T-helper 17 cell (primary cell): ENCODE measurements at regions not wholly inside any gene's neighbourhood (a gene's known extent, or its start where the extent isn't known, plus 50 kb on each side); places are given as distances from the start of the nearest gene placed in this dataset.
"Not testable (repeated sequence)": the region's sequence is repeated elsewhere in the genome, so short reads cannot be mapped to it uniquely, and the experiment has no call there.

Experiments
- ATAC-seq: fragments of 150-1000 bp; cut with Tn5 transposase; 2 replicates; pipeline ENCODE4 v1.10.0; 2021; ENCODE audit warnings: mild to moderate bottlenecking, moderate library complexity
- DNase-seq, 3 donors: peaks; one replicate each; pipeline versions ENCODE4 v3.0.0 to v3.0.0-alpha.2; 2020 to 2021
- H3K9me3 ChIP-seq: one replicate; pipeline ENCODE4 v1.7.0; 2013; ENCODE audit warnings: low read length, mild to moderate bottlenecking; ENCODE audit not compliant: control insufficient read depth, poor library complexity, severe bottlenecking
- H3K27ac Mint-ChIP-seq: one replicate; pipeline ENCODE4 v1.8.0; 2022; ENCODE audit warnings: mild to moderate bottlenecking, moderate library complexity, mixed read lengths
- H3K27me3 Mint-ChIP-seq: one replicate; pipeline ENCODE4 v1.8.0; 2022; ENCODE audit warnings: mixed read lengths
- H3K36me3 Mint-ChIP-seq: one replicate; pipeline ENCODE4 v1.8.0; 2022; ENCODE audit warnings: low read depth, mixed read lengths
- H3K4me1 Mint-ChIP-seq: one replicate; pipeline ENCODE4 v1.8.0; 2022; ENCODE audit warnings: mild to moderate bottlenecking, mixed read lengths
- H3K4me3 Mint-ChIP-seq: one replicate; pipeline ENCODE4 v1.8.0; 2022; ENCODE audit warnings: mild to moderate bottlenecking, moderate library complexity, mixed read lengths

DNA sequence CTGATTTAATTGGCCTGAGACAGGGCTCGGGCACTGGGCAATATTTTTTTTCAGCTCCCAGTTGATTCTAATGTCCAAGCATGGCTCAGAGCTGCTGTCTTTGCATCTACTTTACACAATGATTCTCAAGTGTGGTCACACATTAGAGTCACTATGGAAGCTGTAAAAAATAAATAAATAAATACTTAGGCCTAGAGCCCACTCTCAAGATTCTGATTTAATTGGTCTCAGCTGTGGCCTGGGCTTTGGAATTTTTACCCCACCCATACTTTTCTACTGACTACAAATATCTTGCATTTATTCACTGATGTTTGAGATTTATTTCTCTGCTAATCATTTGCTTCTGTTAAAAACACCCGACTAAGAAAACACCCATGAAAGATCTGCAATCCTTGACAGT, 145.7 kb upstream of the SRD5A2 start:
- no peak overlapping the region for H3K27ac Mint-ChIP-seq
- H3K9me3 ChIP-seq, result no peaks in the 10 kb centered on the region
- H3K36me3 Mint-ChIP-seq, result no peaks in the 10 kb centered on the region
- ATAC-seq (no peak), DNase-seq (no peak)
- no peaks in the 10 kb centered on the region for H3K4me1 Mint-ChIP-seq
- peaks cover 12% of the 10 kb centered on the region for H3K27me3 Mint-ChIP-seq
- no peak overlapping the region for H3K4me3 Mint-ChIP-seq

GRCh38 chr2:31725444-31725843, 144.7 kb upstream of the SRD5A2 start:
- DNase-seq (no peak), ATAC-seq (no peak)
- Mint-ChIP-seq H3K27me3 (peaks cover 12% of the 10 kb centered on the region), H3K27ac (no peak overlapping the region), H3K36me3 (no peaks in the 10 kb centered on the region), H3K4me1 (no peaks in the 10 kb centered on the region), H3K4me3 (no peak overlapping the region)
- no peaks in the 10 kb centered on the region for H3K9me3 ChIP-seq

- no peaks in the 10 kb centered on the region for H3K36me3 Mint-ChIP-seq
- DNase-seq (no peak), ATAC-seq (no peak)
- no peaks in the 10 kb centered on the region for H3K9me3 ChIP-seq
- no peak overlapping the region for H3K4me3 Mint-ChIP-seq
- H3K27ac Mint-ChIP-seq, result no peak overlapping the region
- no peaks in the 10 kb centered on the region for H3K4me1 Mint-ChIP-seq
- peaks cover 7% of the 10 kb centered on the region for H3K27me3 Mint-ChIP-seq
These were observed 131.0 kb upstream of the SRD5A2 start for GRCh38 chr2:31711737-31712136.

GRCh38 chr2:31710121-31710520, 129.4 kb upstream of the SRD5A2 start:
- no peaks in the 10 kb centered on the region for H3K4me1 Mint-ChIP-seq
- peaks cover 9% of the 10 kb centered on the region for H3K27me3 Mint-ChIP-seq
- no peak overlapping the region for H3K27ac Mint-ChIP-seq
- ATAC-seq, result no peak
- H3K36me3 Mint-ChIP-seq, result no peaks in the 10 kb centered on the region
- DNase-seq, result no peak
- H3K9me3 ChIP-seq, result no peaks in the 10 kb centered on the region
- no peak overlapping the region for H3K4me3 Mint-ChIP-seq

GRCh38 chr2:31707992-31708391, 127.3 kb upstream of the SRD5A2 start:
- DNase-seq (no peak), ATAC-seq (no peak)
- Mint-ChIP-seq H3K4me1 (no peaks in the 10 kb centered on the region), H3K27me3 (peaks cover 9% of the 10 kb centered on the region), H3K27ac (no peak overlapping the region), H3K36me3 (no peaks in the 10 kb centered on the region), H3K4me3 (no peak overlapping the region)
- H3K9me3 ChIP-seq, result no peaks in the 10 kb centered on the region

DNA sequence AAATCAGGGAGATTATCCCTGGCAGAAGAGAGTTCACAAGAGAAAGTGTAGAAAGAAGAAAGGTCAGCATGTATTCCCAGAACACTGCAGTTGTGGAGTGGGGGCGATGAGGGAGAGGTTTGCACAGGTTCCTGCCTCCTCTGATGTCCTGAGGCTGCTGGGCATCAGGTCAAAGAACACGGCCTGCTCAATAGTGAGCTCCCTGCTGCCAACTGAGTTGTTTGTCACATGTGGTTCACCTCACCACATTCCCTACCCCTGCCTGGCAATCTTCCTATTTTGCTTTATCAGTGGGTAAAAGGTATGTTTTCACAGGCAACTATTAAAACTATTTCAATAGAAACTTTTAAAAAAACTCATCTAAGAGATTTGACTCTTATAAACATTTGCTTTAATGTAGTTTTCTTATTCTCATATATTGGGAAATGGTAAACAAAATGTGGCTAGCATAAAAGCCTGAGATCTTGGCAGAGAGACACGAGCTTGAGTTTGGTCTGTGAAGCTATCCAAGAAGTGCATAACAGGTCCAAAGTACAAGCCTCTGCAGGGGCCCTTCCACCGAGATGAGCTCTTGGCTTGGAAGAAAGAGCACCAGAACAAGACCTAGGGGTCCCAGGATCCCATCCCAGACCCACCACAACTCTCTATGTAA, 123.9 kb upstream of the SRD5A2 start:
- no peak overlapping the region for H3K27ac Mint-ChIP-seq
- H3K9me3 ChIP-seq, result no peaks in the 10 kb centered on the region
- ATAC-seq (no peak), DNase-seq (no peak)
- peaks cover 9% of the 10 kb centered on the region for H3K27me3 Mint-ChIP-seq
- H3K36me3 Mint-ChIP-seq, result no peaks in the 10 kb centered on the region
- H3K4me1 Mint-ChIP-seq, result no peaks in the 10 kb centered on the region
- H3K4me3 Mint-ChIP-seq, result no peak overlapping the region

GRCh38 chr2:31703253-31703652, 122.5 kb upstream of the SRD5A2 start:
- H3K27me3 Mint-ChIP-seq, result peaks cover 9% of the 10 kb centered on the region
- no peak overlapping the region for H3K4me3 Mint-ChIP-seq

DNA sequence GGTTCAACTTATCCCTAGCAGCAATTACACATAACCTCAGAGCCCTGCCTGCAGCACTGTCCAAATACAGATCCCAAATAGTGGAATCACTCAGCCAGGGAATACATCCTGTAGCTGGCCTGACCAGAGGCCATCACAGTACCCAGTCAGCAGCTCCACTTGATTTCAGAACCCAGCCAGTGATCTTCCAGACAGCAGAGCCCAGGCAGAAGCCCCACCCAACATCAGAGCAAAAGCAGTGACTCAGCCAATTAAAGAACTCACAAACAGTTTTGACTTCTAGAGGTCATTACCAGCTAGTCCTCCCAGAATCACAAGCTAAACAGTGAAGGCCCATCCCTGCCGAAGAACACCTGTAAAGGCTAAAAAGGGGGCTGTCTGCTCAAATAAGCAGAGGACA, 118.0 kb upstream of the SRD5A2 start:
- Mint-ChIP-seq H3K27me3 (no peaks in the 10 kb centered on the region), H3K27ac (no peak overlapping the region), H3K4me1 (no peaks in the 10 kb centered on the region), H3K36me3 (no peaks in the 10 kb centered on the region), H3K4me3 (no peak overlapping the region)
- ATAC-seq (no peak), DNase-seq (no peak)
- H3K9me3 ChIP-seq, result peaks cover 12% of the 10 kb centered on the region

More at GRCh38 chr2:31703253-31703652, 122.5 kb upstream of the SRD5A2 start:
- ATAC-seq (no peak), DNase-seq (no peak)
- Mint-ChIP-seq H3K4me1 (no peaks in the 10 kb centered on the region), H3K36me3 (no peaks in the 10 kb centered on the region), H3K27ac (no peak overlapping the region)
- peaks cover 4% of the 10 kb centered on the region for H3K9me3 ChIP-seq

GRCh38 chr2:31696068-31696467, 115.3 kb upstream of the SRD5A2 start:
- Mint-ChIP-seq H3K4me1 (no peaks in the 10 kb centered on the region), H3K36me3 (no peaks in the 10 kb centered on the region), H3K27ac (no peak overlapping the region), H3K4me3 (no peak overlapping the region), H3K27me3 (no peaks in the 10 kb centered on the region)
- ATAC-seq (no peak), DNase-seq (no peak)
- peaks cover 22% of the 10 kb centered on the region for H3K9me3 ChIP-seq

GRCh38 chr2:31694444-31694843, 113.7 kb upstream of the SRD5A2 start:
- H3K36me3 Mint-ChIP-seq, result no peaks in the 10 kb centered on the region
- H3K27me3 Mint-ChIP-seq, result no peaks in the 10 kb centered on the region
- H3K4me1 Mint-ChIP-seq, result no peaks in the 10 kb centered on the region
- no peak for ATAC-seq
- peaks cover 20% of the 10 kb centered on the region for H3K9me3 ChIP-seq
- no peak for DNase-seq
- H3K4me3 Mint-ChIP-seq, result no peak overlapping the region
- H3K27ac Mint-ChIP-seq, result no peak overlapping the region

GRCh38 chr2:31693882-31694281, 113.1 kb upstream of the SRD5A2 start:
- no peak for ATAC-seq
- H3K36me3 Mint-ChIP-seq, result no peaks in the 10 kb centered on the region
- H3K9me3 ChIP-seq, result peaks cover 18% of the 10 kb centered on the region

GRCh38 chr2:31688282-31688681, 107.5 kb upstream of the SRD5A2 start:
- Mint-ChIP-seq H3K4me3 (no peak overlapping the region), H3K27ac (no peak overlapping the region), H3K36me3 (no peaks in the 10 kb centered on the region), H3K27me3 (no peaks in the 10 kb centered on the region), H3K4me1 (no peaks in the 10 kb centered on the region)
- peaks cover 6% of the 10 kb centered on the region for H3K9me3 ChIP-seq
- DNase-seq, result no peak
- no peak for ATAC-seq

More at GRCh38 chr2:31693882-31694281, 113.1 kb upstream of the SRD5A2 start:
- DNase-seq, result no peak
- Mint-ChIP-seq H3K4me3 (no peak overlapping the region), H3K27ac (no peak overlapping the region), H3K4me1 (no peaks in the 10 kb centered on the region), H3K27me3 (no peaks in the 10 kb centered on the region)

- DNase-seq, ATAC-seq, H3K27me3 Mint-ChIP-seq, H3K4me1 Mint-ChIP-seq, H3K36me3 Mint-ChIP-seq, H3K27ac Mint-ChIP-seq, H3K9me3 ChIP-seq, H3K4me3 Mint-ChIP-seq: not testable (repeated sequence)
These were observed 102.8 kb upstream of the SRD5A2 start for GRCh38 chr2:31683506-31683905.

DNA sequence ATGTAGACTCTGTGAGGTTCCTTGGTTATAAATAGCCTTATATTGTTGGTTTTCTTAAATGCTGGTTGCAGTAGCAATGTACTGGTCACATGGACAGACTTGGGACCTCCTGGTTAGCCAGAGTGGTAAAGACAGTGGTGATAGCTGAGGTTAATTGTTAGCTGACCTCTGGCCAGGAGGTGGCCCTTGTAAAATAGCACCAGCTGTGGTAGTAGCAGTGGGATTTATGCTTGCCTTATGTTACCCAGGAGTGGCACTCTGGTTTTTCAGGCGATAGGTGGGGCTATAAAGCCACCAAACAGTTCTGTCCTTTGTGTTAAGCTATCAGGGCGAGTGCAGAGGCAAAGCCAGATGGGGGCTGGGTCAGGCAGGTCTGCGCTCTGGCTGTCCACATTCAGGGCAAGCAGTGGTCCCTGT, 94.8 kb upstream of the SRD5A2 start:
- H3K27ac Mint-ChIP-seq, result no peak overlapping the region
- ATAC-seq (no peak), DNase-seq (no peak)
- H3K9me3 ChIP-seq, result peaks cover 13% of the 10 kb centered on the region
- H3K4me1 Mint-ChIP-seq, result no peaks in the 10 kb centered on the region
- no peaks in the 10 kb centered on the region for H3K27me3 Mint-ChIP-seq
- no peaks in the 10 kb centered on the region for H3K36me3 Mint-ChIP-seq
- H3K4me3 Mint-ChIP-seq, result no peak overlapping the region
